ENCODE measurements at regions not wholly inside any gene's neighbourhood (a gene's known extent, or its start where the extent isn't known, plus 50 kb on each side); places are given as distances from the start of the nearest gene placed in this dataset.

DNA sequence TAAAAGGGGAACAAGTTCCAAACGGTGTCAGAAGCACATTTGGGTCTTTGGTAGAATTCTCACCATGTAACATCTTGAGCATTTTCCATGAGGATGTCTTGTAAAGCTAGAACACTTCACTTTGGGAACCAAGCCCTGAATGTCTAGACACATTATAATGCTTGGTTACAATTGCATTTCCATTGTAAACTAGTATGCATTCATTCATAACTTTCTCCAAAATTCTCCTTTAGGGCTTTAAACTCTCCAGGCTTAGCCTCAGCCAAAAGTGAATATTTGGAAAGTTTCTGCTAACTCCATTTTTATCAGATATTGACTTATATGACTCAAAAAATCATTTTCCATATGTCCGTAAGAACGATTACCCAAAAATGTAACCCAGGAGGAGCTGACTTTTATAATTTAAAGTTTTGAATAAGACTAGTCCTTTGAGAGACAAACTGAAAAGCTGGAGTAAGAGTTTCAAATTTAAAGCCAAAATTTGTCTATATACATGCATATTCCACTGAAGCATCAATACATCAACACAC lies 1170.4 kb downstream of the EFNB2 start:
- no peak for TF ChIP-seq EZH2 (IDR thresholded peaks at IDR 0.05; ENCODE audit: borderline replicate concordance, low read depth, low read length, severe bottlenecking)
- no peak for TF ChIP-seq CTCF (IDR thresholded peaks at IDR 0.05; ENCODE audit: borderline replicate concordance, extremely low read depth, low read length, poor library complexity, severe bottlenecking)
